Prostate gland (tissue), 2 donors: ENCODE measurements at regions not wholly inside any gene's neighbourhood (a gene's known extent, or its start where the extent isn't known, plus 50 kb on each side); places are given as distances from the start of the nearest gene placed in this dataset.

Experiments
- CTCF ChIP-seq, 4 experiments: fragments of 200-600 bp in 2 of 4; fragments of 450-650 bp in 2 of 4; sonication (generic) in 2 of 4; IDR thresholded peaks; 1 replicate in 3 of 4; 2 replicates in 1 of 4; pipeline ENCODE4 v1.5.1; 2016 to 2019; ENCODE audit warnings: antibody characterized with exemption in 4 of 4, mild to moderate bottlenecking in 2 of 4, moderate library complexity in 2 of 4
- POLR2A ChIP-seq: fragments of 450-650 bp; IDR thresholded peaks from one replicate; pipeline ENCODE4 v1.6.1; 2016; ENCODE audit warnings: antibody characterized with exemption, mild to moderate bottlenecking

- TF ChIP-seq CTCF (IDR thresholded peaks at IDR 0.05): no peak
- no peak for TF ChIP-seq POLR2A
Observed at GRCh38 chr2:211174021-211174420, 617.6 kb downstream of the CPS1 start.
